GM12878 (cell line): ENCODE measurements at regions not wholly inside any gene's neighbourhood (a gene's known extent, or its start where the extent isn't known, plus 50 kb on each side); places are given as distances from the start of the nearest gene placed in this dataset.

ENCODE experiments used
- ATAC-seq: fragments of 200-7000 bp; cut with Tn5 transposase; 3 replicates; pipeline ENCODE4 v1.9.1; 2020; ENCODE audit warnings: mild to moderate bottlenecking, moderate library complexity
- BruUV-seq: library from RNA; stranded (reverse); fragments of 400-500 nt; replicated peaks from 2 replicates; lab custom pipeline; 2021; lab: Mats Ljungman, UMichigan
- CTCF ChIA-PET: fragments of 300-600 bp; sonication (Branson Sonifier 250); formaldehyde crosslinking; extraction: SDS; loops from one replicate; lab custom pipeline; 2021; ENCODE audit warnings: inconsistent platforms; lab: Yijun Ruan, JAX
- POLR2A ChIA-PET: fragments of 350-600 bp; formaldehyde crosslinking; extraction: SDS; loops from one replicate; lab custom pipeline; 2021; ENCODE audit warnings: inconsistent platforms; lab: Charles Lee
- RAD21 ChIA-PET: fragments of 300-600 bp; sonication (Branson Sonifier 250); formaldehyde crosslinking; loops from one replicate; lab custom pipeline; 2023; ENCODE audit warnings: antibody characterized with exemption; ENCODE audit not compliant: unreplicated experiment; lab: Charles Lee
- SMC1A ChIA-PET: fragments of 300-600 bp; sonication (Branson Sonifier 250); formaldehyde crosslinking; loops from one replicate; lab custom pipeline; 2023; ENCODE audit not compliant: unreplicated experiment, uncharacterized antibody; lab: Charles Lee
- DNase-seq: peaks from one replicate; pipeline ENCODE4 v3.0.0-alpha.2; 2011; ENCODE audit warnings: low read depth, low spot score
- FAIRE-seq: peaks from 3 replicates; lab custom pipeline; 2011; peaks lifted over from hg19 to GRCh38; lab: Jason Lieb, UNC
- H2AFZ ChIP-seq: 2 replicates; pipeline ENCODE4 v1.6.0; 2011; ENCODE audit warnings: low read depth, low read length, control low read depth; ENCODE audit not compliant: control insufficient read depth
- H3K27ac ChIP-seq: 2 replicates; pipeline ENCODE4 v1.5.1; 2011; ENCODE audit warnings: control low read depth; ENCODE audit not compliant: control insufficient read depth, insufficient read depth
- H3K27me3 ChIP-seq, 2 experiments: replicated peaks in 1 of 2; 2 replicates each; pipeline versions ENCODE4 v1.6.0 to v1.6.1; 2011; ENCODE audit warnings: low read length in 1 of 2; ENCODE audit not compliant: control insufficient read depth in 2 of 2, insufficient read depth in 2 of 2
- H3K36me3 ChIP-seq, 2 experiments: 2 replicates each; pipeline ENCODE4 v1.5.1; 2011; ENCODE audit warnings: low read length in 1 of 2; ENCODE audit not compliant: control insufficient read depth in 2 of 2, insufficient read depth in 2 of 2
- H3K4me1 ChIP-seq: 2 replicates; pipeline ENCODE4 v1.6.1; 2011; ENCODE audit warnings: mild to moderate bottlenecking, low read length, moderate library complexity, mixed read lengths; ENCODE audit not compliant: control insufficient read depth, insufficient read depth
- H3K4me2 ChIP-seq: 2 replicates; pipeline ENCODE4 v1.6.0; 2011; ENCODE audit warnings: control low read depth; ENCODE audit not compliant: control insufficient read depth, insufficient read depth
- H3K4me3 ChIP-seq: fragments of 200-600 bp; sonication (generic); 2 replicates; pipeline ENCODE4 v1.5.1; 2016
- H3K79me2 ChIP-seq: 2 replicates; pipeline ENCODE4 v1.6.0; 2011; ENCODE audit warnings: low read length; ENCODE audit not compliant: control insufficient read depth, insufficient read depth
- H3K9ac ChIP-seq: 2 replicates; pipeline ENCODE4 v1.8.0; 2011; ENCODE audit warnings: low read length, control low read depth, mixed read lengths; ENCODE audit not compliant: control insufficient read depth, insufficient read depth
- H3K9me3 ChIP-seq: replicated peaks from 3 replicates; pipeline ENCODE4 v1.5.1; 2011; ENCODE audit warnings: mild to moderate bottlenecking, low read length; ENCODE audit not compliant: control insufficient read depth, insufficient read depth
- H4K20me1 ChIP-seq: 2 replicates; pipeline ENCODE4 v1.6.0; 2011; ENCODE audit not compliant: control insufficient read depth, insufficient read depth
- CHD1 ChIP-seq: IDR thresholded peaks from 2 replicates; pipeline ENCODE4 v1.6.1; 2012; ENCODE audit warnings: low read depth, low read length, improper control_type of control experiment
- CHD4 ChIP-seq: fragments of 200-600 bp; sonication (generic); IDR thresholded peaks from 2 replicates; pipeline ENCODE4 v1.6.1; 2016; ENCODE audit warnings: mild to moderate bottlenecking
- DPF2 ChIP-seq: fragments of 450-650 bp; IDR thresholded peaks from 2 replicates; pipeline ENCODE4 v1.6.1; 2017; ENCODE audit warnings: mild to moderate bottlenecking
- KAT2A ChIP-seq: conservative IDR thresholded peaks from 2 replicates; pipeline ENCODE4 v1.6.1; 2011; ENCODE audit warnings: low read depth, low read length; ENCODE audit not compliant: control insufficient read depth
- POU2F2 ChIP-seq: IDR thresholded peaks from 3 replicates; pipeline ENCODE4 v1.6.1; 2011; ENCODE audit warnings: low read depth, mild to moderate bottlenecking, low read length, borderline replicate concordance
- SUZ12 ChIP-seq: fragments of 200-600 bp; sonication (generic); IDR thresholded peaks from one replicate; pipeline ENCODE4 v1.6.1; 2018; ENCODE audit warnings: antibody characterized with exemption, mild to moderate bottlenecking; ENCODE audit not compliant: unreplicated experiment
- WGBS: methylation state at CpG from one replicate; pipeline ENCODE4 v1.1.6; 2016; ENCODE audit warnings: low lambda C conversion rate; ENCODE audit not compliant: insufficient replicate concordance, insufficient coverage; ENCODE audit errors: missing lambda C conversion rate; 5-methylcytosine and 5-hydroxymethylcytosine counted together
- in situ Hi-C: fragments of 300-500 bp; cut with MboI; formaldehyde crosslinking; loops from 9 replicates; pipeline ENCODE4 v1.14.3; 2018; ENCODE audit warnings: mixed read lengths
- intact Hi-C: fragments of 100-400 bp; cut with micrococcal nuclease; formaldehyde crosslinking; loops from one replicate; pipeline ENCODE4 v1.14.2; 2022; ENCODE audit not compliant: unreplicated experiment
- TF ChIP-seq, protein P1 (sequence below): IDR thresholded peaks from 2 replicates; pipeline ENCODE4 v1.6.1; 2011; ENCODE audit warnings: borderline replicate concordance, low read depth, mild to moderate bottlenecking, moderate library complexity, low read length; ENCODE audit not compliant: insufficient read depth, poor library complexity, severe bottlenecking

DNA sequence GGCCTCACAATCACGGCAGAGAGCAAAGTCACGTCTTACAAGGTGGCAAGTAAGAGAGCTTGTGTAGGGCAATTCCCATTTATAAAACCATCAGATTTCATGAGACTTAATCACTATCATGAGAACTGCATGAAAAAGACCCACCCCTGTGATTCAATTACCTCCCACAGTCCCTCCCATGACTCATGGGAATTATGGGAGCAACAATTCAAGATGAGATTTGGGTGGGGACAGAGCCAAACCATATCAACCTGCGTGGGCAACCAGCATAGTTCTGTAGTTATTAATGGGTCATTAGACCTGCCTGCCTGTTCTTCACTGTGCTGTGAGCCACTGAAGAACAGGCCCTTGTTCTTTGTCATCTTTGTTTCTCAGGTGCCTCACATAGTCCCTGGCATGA lies 593.7 kb upstream of the BOD1L1 start:
- no TSS peak for BruUV-seq
- ChIA-PET SMC1A (no interaction called here), CTCF (no interaction called here), POLR2A (no interaction called here), RAD21 (no interaction called here)
- Histone ChIP-seq H3K4me1 (no peaks in the 10 kb centered on the region), H3K79me2 (no peaks in the 10 kb centered on the region), H3K27me3 (no peaks in the 10 kb centered on the region), H3K9me3 (no peaks in the 10 kb centered on the region), H3K4me2 (no peak overlapping the region), H3K4me3 (no peak overlapping the region), H4K20me1 (no peaks in the 10 kb centered on the region), H3K36me3 (no peaks in the 10 kb centered on the region), H3K27ac (no peak overlapping the region), H2AFZ (no peak overlapping the region), H3K9ac (no peak overlapping the region)
- TF ChIP-seq POU2F2 (no peak), CHD4 (no peak), CHD1 (no peak), KAT2A (no peak), SUZ12 (no peak), DPF2 (no peak)
- TF ChIP-seq, protein P1, sequence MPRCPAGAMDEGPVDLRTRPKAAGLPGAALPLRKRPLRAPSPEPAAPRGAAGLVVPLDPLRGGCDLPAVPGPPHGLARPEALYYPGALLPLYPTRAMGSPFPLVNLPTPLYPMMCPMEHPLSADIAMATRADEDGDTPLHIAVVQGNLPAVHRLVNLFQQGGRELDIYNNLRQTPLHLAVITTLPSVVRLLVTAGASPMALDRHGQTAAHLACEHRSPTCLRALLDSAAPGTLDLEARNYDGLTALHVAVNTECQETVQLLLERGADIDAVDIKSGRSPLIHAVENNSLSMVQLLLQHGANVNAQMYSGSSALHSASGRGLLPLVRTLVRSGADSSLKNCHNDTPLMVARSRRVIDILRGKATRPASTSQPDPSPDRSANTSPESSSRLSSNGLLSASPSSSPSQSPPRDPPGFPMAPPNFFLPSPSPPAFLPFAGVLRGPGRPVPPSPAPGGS: no peak
- DNase-seq (no peak), ATAC-seq (no peak), FAIRE-seq (no peak)
- intact Hi-C loops: no loop called here
- in situ Hi-C loops: no loop called here
- WGBS: 31% methylated on average over 3 of the region's 3 CpGs
